TTC549 (cell line): ENCODE measurements at regions not wholly inside any gene's neighbourhood (a gene's known extent, or its start where the extent isn't known, plus 50 kb on each side); places are given as distances from the start of the nearest gene placed in this dataset.

Experiments
- FAIRE-seq: peaks from 2 replicates; lab custom pipeline; 2012; peaks lifted over from hg19 to GRCh38; lab: Jason Lieb, UNC

GRCh38 chr13:50195045-50195444 is 179.8 kb downstream of the KCNRG start:
- FAIRE-seq, result no peak

- FAIRE-seq, result no peak
These were observed 180.9 kb downstream of the KCNRG start for GRCh38 chr13:50196118-50196517.

- FAIRE-seq, result no peak
These were observed 182.5 kb downstream of the KCNRG start for GRCh38 chr13:50197705-50198104.

- FAIRE-seq, result no peak
These were observed 183.3 kb downstream of the KCNRG start for GRCh38 chr13:50198508-50198907.

GRCh38 chr13:50200569-50200968 is 185.3 kb downstream of the KCNRG start:
- no peak for FAIRE-seq

- no peak for FAIRE-seq
These were observed 185.7 kb downstream of the KCNRG start for GRCh38 chr13:50200988-50201387.

GRCh38 chr13:50202485-50202884 is 187.2 kb downstream of the KCNRG start:
- FAIRE-seq, result no peak

GRCh38 chr13:50203256-50203941 is 188.2 kb downstream of the KCNRG start:
- FAIRE-seq, result no peak

GRCh38 chr13:50205581-50205980 is 190.3 kb downstream of the KCNRG start:
- FAIRE-seq, result no peak

GRCh38 chr13:50208826-50209335 is 193.6 kb downstream of the KCNRG start:
- FAIRE-seq, result no peak

- no peak for FAIRE-seq
These were observed 194.4 kb downstream of the KCNRG start for GRCh38 chr13:50209631-50210030.

GRCh38 chr13:50213526-50213925 is 198.3 kb downstream of the KCNRG start:
- no peak for FAIRE-seq

GRCh38 chr13:50214514-50214913 is 199.3 kb downstream of the KCNRG start:
- FAIRE-seq, result no peak

- FAIRE-seq, result no peak
These were observed 200.2 kb downstream of the KCNRG start for GRCh38 chr13:50215399-50215798.

GRCh38 chr13:50219743-50220142 is 204.5 kb downstream of the KCNRG start:
- FAIRE-seq, result no peak

- no peak for FAIRE-seq
These were observed 205.7 kb downstream of the KCNRG start for GRCh38 chr13:50220938-50221337.

GRCh38 chr13:50222569-50223332 is 207.5 kb downstream of the KCNRG start:
- FAIRE-seq, result no peak

- no peak for FAIRE-seq
These were observed 209.3 kb downstream of the KCNRG start for GRCh38 chr13:50224534-50224933.

GRCh38 chr13:50225193-50226155 is 210.2 kb downstream of the KCNRG start:
- no peak for FAIRE-seq

GRCh38 chr13:50226515-50227155 is 211.4 kb downstream of the KCNRG start:
- no peak for FAIRE-seq

- no peak for FAIRE-seq
These were observed 212.1 kb downstream of the KCNRG start for GRCh38 chr13:50227361-50227760.

- no peak for FAIRE-seq
These were observed 213.3 kb downstream of the KCNRG start for GRCh38 chr13:50228527-50228926.
